HG03175 (cell line): ENCODE measurements at regions not wholly inside any gene's neighbourhood (a gene's known extent, or its start where the extent isn't known, plus 50 kb on each side); places are given as distances from the start of the nearest gene placed in this dataset.
"Not testable (repeated sequence)": the region's sequence is repeated elsewhere in the genome, so short reads cannot be mapped to it uniquely, and the experiment has no call there.

ENCODE experiments used
- ATAC-seq: cut with Tn5 transposase; IDR thresholded peaks from one replicate; pipeline ENCODE4 v1.9.1; 2021; ENCODE audit warnings: mild to moderate bottlenecking, moderate library complexity; ENCODE audit not compliant: unreplicated experiment

DNA sequence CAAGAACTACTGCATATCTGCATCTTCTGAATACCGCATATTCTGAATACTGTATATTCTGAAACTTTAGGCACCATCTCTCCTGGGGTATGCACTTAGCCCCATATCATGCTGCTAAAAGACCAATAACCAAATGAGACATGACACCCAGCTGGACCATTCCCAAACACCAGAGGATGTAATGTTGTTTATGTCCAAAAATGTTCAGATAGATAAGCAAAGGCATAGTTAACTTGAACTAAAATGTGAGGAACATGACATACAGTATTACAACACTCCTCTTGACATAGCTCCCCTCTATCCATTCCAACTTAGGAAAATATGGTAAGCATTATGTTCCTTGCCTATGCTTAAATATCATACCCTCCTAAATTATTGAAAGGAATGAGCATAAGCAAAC is 127.3 kb downstream of the TENT5A start:
- no peak for ATAC-seq

GRCh38 chr6:81624453-81624852 is 128.0 kb downstream of the TENT5A start:
- ATAC-seq, result no peak

GRCh38 chr6:81623106-81623759 is 129.2 kb downstream of the TENT5A start:
- no peak for ATAC-seq

- ATAC-seq, result no peak
These were observed 130.6 kb downstream of the TENT5A start for GRCh38 chr6:81621816-81622395.

- no peak for ATAC-seq
These were observed 138.2 kb downstream of the TENT5A start for GRCh38 chr6:81614292-81614691.

DNA sequence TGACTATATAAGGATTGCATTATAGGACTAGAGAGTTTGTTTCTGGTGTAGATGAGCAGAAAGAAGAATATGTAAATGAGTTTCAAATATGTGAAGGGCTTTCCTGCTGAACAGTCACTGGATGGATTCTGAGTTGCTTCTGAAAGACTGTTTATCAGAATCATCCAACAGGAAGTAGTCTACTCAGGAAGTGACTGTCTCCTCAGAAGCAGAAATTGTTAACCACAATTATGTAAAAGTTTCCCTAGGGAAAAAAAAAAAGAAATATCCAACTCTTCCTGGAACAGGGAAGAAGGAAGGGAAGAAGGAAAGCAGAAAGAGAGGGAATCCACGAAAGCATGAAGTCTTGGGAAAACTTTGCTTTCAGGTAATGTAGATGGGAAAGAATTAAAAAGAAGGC is 138.9 kb downstream of the TENT5A start:
- no peak for ATAC-seq

GRCh38 chr6:81612136-81612535 is 140.3 kb downstream of the TENT5A start:
- ATAC-seq, result no peak

DNA sequence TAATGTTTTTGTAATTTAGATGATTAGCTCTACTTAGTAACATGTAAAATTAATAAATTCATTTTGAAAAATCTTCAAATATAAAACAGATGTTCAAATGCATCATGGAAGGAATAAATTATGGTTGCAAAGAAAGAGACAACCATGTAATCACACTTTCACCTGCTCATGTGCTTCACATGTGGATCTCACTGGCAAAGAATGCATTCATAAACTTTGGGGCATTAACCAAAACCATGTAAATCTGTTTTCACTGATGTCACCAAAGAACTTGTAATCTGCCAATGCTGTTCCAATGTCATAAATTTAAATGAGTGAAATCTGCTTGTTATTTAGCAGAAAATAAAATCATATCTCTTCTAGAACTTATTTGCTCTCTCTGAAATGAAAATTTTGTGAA is 142.7 kb downstream of the TENT5A start:
- ATAC-seq, result no peak

DNA sequence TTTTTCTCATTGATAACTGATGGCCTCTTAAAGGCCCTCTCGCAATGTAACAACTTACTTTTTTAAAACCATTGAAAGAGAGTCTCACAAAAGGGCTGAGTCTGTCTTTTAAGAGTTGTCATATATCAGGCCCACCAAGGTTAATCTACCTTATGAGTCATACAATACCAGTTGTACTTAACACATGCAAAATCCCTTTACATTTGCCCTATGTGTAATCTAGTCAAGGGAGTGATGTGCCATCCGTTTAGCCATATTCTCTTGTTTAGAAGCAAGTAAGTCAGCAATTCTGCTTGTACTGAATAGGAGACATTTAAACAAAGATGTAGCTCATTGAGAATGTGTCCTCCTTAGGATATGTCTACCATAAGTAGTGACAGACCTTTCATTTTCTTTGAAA is 143.7 kb downstream of the TENT5A start:
- ATAC-seq, result no peak

GRCh38 chr6:81606965-81607381 is 145.5 kb downstream of the TENT5A start:
- no peak for ATAC-seq

DNA sequence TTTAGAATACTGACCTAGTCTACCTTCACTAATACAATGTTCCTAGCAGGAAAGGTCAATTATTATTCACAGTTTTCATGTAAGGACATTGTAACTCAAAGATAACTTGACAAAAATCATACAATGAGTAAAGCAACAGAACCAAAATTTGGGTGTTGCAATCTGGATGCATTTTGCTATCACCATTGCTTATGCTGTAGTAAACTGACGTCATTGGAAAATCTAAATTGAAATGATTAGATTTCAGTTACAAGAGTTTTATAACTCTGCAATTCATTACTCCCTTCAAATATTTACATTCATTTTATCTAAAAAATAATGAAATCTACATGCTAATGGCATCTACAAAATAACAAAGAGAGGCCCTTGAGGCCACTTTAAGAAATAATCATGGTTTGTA is 147.0 kb downstream of the TENT5A start:
- no peak for ATAC-seq

DNA sequence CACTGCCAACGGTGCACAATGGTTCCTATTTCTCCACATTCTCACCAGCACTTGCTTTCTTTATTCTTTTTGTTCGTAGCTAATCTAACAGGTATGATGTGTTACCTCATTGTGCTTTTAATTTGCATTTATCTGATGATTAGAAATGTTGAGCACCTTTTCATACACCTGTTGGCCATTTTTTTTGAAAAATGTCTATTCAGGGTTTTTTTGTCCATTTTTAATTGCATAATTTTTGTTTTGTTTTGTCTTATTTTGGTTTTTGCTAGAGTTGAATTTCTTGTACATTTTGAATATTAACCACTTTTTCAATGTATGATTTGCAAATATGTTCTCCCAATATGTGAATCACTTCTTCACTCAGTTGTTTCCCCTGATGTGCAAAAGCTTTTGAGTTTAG is 150.6 kb downstream of the TENT5A start:
- ATAC-seq, result no peak

- not testable (repeated sequence) for ATAC-seq
These were observed 152.0 kb downstream of the TENT5A start for GRCh38 chr6:81600488-81600887.

DNA sequence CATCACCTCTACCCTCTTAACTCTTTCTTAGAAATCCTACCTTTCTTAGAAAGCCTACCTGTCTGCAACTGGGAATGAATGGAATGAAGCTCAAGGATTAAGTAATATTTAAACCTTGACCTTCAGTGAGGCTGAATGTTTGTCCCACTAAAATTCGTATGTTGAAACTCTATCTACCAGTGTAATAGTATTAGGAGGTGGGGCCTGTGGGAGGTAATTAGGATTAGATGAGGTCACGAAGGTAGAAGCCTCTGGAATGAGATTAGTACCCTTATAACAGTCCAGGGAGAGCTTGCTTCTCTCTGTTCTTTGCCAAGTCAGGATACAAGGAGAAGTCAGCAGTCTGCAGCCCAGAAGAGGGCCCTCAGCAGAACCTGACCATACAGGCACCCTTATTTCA is 158.0 kb downstream of the TENT5A start:
- ATAC-seq, result no peak

DNA sequence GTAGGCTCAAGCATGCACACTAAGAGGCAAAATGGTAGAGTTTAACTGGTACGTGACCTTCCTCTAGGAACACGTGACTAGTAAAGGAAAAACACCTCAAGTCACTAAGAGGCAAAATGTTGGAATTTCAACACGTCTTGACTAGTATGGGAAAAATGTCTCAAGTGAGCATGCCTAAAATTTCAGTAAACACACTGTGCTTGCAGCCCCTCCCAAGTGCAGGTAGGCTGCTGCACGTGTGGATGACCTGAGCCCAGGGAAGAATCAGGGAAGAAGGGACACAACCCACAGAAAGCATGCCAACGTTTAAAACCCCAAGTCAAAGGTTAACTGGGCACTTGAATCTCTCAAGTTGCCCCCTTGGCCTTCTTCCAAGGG is 162.2 kb downstream of the TENT5A start:
- ATAC-seq, result no peak

DNA sequence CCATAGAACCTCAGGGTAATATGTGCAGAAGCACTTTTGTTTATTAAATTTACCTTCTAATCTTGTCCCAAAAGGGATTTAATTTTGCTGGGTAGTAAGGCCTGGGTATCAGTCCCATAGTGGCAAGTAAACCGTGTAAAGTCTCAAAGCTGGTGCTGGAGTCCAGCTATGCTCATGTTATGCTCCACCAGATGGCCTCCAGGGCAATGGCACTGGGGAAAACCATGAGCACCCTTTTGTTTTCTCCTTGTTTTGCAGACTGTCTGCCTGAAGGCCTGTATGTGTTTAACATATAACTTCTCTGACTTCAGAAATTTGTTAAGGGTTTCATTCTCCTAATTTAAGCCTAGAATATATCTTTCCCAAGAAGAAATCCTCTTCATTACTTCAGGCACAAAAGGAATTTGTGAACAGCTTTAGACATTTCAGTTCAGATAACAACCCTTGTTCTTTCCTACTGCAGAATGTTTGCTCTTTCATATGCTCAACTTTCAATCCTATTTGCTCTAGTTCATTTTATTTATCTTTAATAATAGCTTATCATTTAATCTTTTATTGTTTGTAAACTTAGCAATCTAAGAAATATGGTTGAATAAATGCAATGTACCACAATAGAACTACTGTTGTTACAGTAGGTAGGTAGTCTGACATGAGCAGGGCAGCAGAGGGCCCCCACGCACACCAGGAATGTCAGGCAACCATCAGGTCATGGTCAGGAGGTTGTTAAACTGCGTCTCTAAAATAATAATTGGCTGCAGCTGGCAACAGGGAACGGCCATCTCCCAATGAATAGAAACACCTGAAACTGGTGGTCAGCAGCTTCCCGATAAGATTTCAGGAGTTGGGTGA is 162.8 kb downstream of the TENT5A start:
- ATAC-seq, result no peak

DNA sequence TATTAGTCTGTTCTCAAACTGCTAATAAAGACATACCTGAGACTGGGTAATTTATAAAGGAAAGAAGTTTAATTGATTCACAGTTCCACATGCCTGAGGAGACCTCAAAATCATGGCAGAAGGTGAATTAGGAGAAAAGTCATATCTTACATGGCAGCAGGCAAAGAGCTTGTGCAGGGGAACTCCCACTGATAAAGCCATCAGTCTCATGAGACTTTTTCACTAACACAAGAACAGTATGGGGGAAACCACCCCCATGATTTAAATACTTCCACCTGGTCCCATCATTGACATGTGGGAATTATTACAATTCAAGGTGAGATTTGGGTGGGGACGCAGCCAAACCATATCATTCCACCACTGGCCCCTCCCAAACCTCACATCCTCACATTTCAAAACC is 166.8 kb downstream of the TENT5A start:
- not testable (repeated sequence) for ATAC-seq

- not testable (repeated sequence) for ATAC-seq
These were observed 168.3 kb downstream of the TENT5A start for GRCh38 chr6:81584156-81584555.

DNA sequence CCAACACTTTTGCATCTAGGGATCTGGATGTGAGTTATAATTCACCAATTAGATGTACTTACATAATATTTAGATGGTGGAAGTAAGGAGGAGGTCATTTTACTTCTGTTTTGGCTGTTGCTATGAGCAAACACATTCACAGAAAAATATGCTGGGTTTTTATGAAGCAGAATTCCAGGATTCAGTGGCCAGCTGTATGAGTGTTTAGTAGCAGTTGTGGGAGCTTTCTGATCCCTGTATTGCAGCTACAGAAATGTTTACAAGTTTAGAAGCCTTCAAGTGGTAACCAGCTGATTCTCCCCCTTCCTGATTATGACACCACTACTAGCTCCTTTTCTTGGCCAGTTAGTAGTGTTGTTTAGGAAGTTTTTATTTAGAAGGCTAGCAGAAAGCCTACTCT is 177.0 kb downstream of the TENT5A start:
- no peak for ATAC-seq

DNA sequence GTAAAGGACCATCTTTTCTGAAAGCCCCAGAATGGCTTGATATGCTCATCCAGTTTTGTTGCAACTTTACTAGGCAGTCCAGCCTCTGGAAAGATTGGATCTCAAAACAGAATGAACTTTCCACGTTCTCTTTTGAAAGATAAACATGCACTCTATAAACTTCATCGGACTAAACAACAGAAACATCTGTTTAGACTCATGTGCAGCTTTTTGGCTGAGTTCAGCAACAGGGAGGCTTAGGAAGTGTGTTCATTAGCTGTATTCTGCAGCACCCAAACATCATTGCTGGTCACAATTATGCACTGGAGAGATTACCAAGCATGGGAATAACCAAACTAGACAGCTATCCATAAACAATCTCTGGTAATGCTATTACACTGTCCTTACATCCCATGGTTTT is 180.5 kb downstream of the TENT5A start:
- ATAC-seq, result no peak

DNA sequence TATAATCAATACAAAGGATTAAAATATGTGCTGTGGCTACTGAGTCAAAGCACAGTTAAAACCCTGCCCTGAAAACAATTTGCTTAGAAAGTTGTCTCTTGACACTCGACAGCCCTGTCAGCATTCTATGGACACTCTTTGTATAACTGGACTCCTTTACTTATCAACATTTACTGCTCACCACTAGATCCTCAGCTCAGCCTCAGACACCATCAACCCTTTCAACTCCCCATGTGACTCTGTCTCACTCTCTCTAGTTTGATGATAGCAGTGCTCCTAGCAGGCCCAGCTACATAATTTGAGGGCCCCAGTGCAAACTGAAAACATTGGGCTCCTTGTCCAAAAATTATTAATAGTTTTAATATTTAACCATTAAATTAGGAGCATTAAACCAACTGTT is 181.8 kb downstream of the TENT5A start:
- ATAC-seq, result no peak

GRCh38 chr6:81568973-81569372 is 183.5 kb downstream of the TENT5A start:
- ATAC-seq, result no peak
